NCI-H187 treated with DMSO at 0.1 percent for 48 hours (cell line): ENCODE measurements at regions not wholly inside any gene's neighbourhood (a gene's known extent, or its start where the extent isn't known, plus 50 kb on each side); places are given as distances from the start of the nearest gene placed in this dataset.

ENCODE experiments used
- DNase-seq: peaks from one replicate; lab custom pipeline; 2025; lab: John Stamatoyannopoulos, UW

DNA sequence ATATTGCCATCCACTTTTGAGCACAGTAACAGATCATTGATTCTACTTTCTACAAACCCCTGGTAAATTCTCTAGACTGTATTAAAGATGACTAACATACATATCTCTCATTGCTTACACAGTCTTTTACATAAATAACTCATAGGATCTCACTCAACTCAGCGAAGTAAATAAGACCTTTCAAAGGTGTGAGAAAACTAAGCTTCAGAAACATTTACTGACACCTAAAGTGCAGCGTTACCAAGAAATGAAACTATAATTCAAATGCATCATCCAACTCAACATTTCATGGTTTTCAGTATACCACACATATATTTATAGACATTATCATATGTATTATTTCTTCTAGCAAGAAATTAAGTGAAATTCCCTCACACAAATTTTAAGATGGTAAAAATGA, 189.8 kb downstream of the METTL4 start:
- no peak for DNase-seq

DNA sequence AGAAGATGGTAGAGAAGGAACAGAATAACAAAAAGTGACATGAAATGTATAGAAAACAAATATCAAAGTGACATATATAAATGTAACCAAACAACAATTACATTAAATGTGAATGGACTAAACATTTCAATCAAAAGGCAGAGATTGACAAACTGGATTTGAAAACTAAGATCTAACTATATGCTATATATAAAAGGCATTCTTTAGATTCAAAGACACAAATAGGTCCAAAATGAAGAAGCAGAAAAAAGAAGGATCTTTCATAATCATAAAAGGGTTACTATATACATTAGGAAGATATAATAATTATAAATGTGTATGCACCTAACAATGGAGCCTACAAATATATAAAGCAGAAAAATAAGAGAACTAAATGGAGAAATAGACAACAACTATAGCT, 183.7 kb downstream of the METTL4 start:
- DNase-seq = no peak

DNA sequence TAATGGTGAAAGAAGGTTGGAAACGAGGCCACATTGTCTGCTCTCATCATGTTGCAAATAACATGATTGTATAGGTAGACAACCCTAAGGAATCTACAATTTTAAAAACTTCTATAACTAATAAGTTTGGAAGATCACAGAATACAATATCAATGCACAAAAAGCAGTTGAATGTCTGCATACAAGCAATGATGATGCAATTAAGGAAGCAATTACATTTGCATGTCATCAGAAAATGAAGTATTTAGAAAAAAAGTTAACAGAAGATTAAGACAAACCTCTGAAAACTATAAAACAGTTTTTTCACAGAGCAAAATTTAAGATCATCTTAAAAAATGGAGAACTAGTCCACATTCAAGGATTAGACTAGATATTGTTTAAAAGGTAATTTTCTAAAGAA, 181.1 kb downstream of the METTL4 start:
- DNase-seq = no peak

DNA sequence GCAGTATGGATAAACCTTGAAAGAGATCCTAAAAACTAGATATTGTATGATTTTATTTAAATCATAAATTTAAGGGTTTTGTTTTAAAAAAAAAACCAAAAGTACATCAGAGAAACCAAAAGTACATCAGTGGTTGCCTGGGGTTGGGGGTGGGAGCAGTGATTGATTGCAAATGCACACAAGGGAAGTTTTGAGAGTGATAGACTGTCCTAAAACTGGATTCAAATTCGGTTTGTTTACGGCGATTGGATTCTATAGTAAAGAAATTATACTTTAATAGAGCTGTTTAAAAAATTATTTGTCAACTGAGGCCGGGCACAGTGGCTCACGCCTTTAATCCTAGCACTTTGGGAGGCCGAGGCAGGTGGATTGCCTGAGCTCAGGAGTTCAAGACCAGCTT, 179.8 kb downstream of the METTL4 start:
- DNase-seq = no peak

DNA sequence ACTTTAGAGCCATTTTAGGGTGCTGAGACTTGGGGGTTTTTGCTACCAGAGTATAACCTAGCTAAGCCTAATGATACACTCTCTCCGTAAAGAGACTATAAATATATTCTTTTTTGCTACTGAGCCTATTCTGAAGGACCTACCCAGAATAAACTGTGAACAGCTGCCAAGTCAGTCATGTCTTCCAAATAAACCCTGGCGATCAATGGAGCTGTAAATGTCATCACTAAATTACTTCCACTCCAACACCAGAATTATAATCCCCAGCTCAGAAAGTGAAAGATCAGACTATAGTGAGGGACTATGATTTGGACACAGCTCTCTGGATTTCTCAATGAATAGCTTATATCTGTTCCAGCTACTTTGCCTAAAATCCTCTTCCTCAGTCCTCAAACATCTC, 178.9 kb downstream of the METTL4 start:
- no peak for DNase-seq

DNA sequence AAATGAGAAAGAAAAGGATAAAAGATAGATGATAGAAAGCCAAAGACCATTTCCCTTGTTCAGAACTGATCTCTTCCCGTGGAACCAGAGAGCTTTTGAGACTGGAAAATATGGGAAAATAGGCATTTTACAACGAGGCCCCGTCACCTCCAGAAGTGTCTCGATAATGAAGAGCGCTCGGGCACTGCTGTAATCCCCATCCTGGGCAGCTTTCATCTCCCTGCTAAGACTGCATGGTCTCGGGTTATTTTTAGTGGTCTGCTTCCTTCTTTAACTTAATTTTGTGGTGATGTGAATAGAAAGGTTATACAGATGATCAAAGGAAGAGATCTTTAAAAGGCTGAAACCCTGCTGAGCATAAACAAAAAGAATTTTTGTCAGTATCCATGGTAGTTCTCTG, 176.6 kb downstream of the METTL4 start:
- DNase-seq = no peak

DNA sequence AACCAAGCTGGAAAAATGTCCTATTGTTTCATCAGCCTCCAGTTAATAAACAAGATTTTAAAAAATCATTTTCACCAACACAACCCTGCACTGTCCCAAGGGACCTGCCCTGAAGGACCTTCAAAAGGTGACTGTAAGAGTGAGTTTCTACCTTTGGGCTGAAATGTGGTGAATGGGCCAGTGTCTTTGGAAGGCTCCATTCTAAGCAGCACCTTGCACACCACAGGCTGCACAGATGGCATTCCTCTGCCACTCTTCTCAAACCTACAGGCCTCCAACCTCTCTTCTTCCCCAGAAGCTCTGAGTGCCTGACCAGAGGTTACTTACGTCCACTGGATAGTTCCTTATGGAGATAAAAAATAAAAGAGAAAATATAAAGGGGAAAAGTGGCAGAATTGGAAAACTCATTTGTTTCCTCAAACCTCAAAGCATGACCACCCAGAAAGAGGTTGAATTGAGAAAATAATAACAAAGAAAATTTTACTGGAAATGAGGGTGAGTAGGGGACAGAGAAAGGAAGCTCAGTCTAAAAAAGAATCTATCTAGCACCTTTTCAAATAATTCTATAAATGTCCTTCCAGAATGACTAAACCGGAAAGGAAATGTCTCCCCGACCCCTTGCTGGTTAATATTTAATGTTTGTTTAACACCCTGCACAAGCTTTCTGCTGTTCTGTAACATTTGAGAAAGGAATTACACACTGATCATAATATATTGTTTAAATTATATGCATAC, 175.7 kb downstream of the METTL4 start:
- DNase-seq = no peak

DNA sequence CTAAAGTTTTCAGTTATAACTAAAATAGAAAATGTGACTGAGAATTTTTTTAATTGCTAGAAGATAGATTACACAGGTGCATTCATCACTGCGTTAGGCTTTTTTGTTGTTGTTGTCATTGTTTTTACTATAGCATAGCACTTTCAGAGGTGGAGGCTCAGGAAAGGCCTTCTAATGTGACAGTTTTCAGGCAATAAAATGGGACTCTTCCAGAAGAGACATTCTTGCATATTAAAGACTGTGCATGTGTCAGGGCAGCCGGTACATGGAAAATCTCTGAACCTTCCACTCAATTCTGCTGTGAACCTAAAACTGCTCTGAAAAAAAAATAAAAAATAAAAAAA, 175.2 kb downstream of the METTL4 start:
- DNase-seq = no peak

DNA sequence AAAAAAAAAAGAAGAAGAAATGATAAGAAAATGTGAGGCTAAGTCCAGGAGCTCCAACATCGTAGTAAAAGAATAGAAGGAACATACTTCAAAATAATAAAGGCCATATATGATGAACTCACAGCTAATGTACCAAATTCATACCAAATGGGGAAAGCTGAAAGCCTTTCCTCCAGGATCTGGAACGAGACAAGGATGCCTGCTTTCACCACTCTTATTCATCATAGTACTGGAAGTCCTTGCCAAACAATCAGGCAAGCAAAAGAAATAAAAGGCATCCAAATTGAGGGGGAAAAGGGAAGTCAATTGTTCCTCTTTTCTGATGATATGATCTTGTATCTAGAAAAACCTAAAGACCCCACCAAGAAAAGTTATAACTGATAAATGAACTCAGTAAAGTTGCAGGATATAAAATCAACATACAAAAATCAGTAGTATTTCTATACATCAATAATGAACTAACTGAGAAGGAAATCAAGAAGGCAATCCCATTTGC, 170.6 kb downstream of the METTL4 start:
- DNase-seq = no peak

DNA sequence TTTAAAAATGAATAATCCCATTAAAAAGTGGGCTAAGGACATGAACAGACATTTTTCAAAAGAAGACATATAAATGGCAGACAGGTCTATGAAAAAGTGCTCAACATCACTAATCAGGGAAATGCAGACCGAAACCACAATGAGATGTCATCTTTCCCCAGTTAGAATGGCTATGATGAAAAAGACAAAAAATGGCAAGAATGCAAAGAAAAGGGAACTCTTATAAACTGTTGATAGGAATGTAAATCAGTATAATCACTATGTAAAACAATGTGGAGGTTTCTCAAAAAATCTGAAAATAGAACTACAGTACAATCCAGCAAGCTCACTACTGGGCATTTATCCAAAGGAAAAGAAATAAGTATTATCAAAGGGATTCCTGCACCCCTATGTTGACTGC, 169.2 kb downstream of the METTL4 start:
- DNase-seq = no peak

DNA sequence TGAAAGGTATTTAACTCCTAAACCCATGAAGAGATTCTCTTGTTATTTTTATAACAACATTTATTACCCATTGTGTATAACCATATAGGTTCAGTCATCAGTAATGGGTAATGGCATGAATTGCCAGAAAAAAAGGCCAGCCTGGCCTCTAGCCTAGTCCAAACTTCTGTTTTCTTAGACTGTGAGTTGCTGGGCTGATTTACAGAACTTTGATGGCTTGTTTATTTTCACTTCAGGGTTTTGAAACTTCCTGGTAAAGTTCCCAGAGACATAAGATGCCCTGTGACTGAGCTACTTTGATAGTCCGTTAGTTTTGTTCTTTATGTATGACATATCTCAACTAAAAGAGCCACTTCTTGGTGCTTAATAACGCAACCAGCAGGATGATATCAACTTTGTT, 164.8 kb downstream of the METTL4 start:
- DNase-seq = no peak

DNA sequence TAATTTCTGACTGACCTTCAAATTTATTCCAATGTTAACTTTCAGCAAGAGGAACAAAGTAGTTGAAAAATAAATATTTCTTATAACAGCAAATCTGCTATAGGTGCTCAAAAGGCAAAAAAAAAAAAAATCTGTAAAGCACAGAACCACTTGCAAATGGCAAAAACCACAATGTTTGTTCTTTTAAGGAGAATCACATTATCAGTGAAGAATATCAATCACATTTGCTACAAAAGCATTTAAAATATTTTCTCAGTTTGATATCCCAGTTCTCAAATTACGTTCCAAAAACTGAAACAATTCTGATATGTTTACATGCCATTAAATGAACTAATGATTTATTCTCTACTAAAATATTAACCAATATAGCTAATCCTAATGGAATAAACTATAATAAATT, 163.3 kb downstream of the METTL4 start:
- no peak for DNase-seq

DNA sequence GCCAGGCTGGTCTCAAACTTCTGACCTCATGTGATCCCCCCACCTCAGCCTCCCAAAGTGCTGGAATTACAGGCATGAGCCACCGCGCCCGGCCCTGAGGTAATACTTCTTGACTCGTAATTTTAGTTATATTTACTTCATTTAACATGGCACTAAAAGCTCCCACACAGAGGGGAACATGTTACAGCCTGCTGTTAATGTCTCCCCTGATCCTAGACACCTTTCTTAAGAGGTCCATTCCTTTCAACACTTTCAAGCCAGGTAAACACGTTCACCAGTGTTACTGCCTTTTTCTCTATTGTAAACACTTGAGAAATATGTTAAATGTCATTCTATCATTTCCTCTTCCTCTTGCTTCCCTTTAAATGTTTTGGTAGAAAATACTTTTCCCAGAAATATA, 161.4 kb downstream of the METTL4 start:
- no peak for DNase-seq

DNA sequence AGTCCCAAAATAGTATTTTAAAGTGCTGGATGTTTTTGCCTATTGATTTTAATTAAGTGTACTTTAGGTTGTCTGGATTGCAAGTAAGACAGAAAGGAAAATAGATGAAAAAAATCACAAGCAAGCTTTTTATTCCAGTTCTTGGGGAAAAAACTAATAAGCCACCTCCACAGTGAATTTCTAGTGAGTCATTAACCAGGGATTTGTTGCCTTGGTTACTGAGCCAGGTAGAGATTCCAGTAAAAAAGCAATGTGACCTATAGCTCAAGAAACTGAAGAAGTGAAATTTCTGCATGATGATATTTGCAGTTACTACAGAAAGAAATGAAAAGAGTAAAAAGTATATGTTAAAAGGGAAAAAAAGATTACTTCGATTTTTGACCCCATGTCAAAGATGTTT, 160.6 kb downstream of the METTL4 start:
- DNase-seq = no peak

DNA sequence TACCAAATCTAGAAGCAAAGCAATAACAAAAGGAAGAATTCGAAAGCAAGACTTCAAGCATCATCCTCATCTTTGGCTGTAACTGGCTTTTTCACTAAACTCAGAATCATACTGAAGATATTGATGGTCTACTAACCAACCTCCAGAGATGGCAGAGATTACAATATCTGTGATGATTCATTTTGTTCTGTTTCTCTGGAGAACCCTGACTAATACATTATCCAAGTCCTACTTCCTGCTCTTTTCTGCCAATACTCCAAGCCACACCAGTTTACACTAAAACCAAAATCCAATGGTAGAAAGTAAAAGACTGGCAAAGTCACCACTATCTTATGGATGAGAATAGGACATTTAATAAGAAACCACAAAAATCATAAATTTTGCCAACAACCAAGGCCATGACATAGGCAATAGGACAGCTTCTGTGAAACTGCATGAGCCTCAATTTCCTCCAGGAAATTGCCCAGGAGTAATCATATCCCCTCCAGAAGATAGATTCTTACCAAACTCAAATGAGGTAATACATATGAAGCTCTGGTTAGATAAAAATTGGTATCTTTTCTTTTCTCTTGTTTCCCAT, 159.8 kb downstream of the METTL4 start:
- DNase-seq = no peak

DNA sequence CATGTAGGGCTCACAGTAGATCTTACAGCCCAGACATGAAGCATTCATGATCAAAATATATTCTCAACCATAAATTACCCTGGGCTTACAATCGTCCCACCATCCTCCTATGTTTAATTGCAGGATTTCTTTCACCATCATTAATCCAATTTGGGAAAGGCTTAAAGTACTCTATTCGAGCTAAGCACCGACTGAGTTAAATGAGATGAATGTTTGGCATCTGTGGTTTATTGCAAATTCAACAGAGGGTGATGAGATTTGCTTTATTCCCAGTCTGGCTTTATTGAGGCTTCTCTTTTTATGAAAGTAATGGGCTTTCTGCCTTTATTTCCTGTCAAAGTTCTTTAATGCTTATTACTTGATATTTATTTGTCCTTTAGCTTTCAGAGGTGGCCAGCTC, 159.0 kb downstream of the METTL4 start:
- DNase-seq = no peak

DNA sequence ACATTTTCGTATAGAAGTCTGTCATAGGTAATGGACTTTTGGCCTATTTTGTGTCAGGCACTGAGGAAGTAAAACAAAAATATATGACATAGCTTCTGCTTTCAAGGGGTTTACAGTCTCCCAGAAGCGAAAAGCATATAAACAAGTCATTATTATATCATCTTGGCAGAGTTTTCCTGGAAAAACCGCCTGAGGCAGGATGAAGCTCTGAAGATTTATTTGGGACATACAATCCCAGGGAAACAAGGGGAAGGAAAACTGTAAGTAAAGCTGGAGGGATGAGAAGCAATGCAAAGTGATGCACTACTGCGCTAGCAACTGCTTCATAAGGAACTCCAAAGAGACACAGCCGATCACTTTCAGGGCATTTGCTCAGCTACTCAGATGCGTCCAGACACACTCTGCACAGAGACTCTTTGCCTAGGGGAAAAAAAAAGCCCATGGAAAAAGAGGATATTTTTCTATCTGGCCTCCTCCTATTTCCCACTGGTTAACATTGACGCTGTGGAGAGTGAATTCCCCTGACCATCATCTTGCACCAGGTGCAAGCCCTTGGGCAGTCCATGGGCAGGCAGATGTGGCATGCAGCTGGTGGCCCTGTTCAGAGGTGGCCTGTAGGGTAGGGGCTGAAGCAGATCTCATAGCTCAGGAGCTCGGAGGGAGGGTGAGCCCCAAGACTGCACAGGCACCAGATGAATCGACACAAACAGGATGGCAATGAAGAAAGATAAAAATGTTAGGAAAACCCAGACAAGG, 158.1 kb downstream of the METTL4 start:
- DNase-seq = no peak

DNA sequence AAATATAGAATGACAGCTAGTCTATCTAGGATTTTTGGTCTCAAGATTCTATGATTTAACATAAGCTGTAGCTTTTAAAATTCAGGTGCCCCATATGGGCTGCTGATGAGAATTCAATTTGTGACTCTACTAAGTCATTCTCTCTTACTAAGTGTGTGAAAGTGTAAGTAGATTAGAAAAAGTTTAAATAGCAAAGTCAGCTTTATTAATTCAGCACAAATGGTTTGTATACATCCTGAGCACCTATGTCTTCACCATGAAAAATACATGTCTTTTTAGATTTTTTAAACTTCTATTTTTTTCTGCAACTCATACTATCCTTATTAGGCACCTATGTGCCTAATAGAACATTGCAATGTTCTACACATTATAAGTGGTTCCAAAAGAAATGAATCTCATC, 157.1 kb downstream of the METTL4 start:
- no peak for DNase-seq

DNA sequence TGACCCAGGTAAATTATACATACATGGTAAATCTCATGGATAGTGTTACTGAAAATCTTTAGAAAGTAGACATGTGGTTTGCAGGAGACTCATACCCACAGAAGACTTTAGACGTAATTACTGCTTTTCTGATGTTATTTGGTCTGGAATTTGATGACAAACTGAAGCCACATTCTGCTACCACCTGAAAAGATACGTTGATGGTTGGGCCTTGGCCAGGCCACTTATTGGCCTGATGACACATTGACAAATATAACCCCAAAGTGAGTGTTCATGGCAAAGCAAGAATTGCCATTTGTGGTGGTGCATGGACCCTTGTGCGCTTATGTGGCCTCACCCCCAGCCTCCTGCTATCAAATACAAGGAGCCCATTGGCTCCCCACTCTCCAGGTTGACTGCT, 155.6 kb downstream of the METTL4 start:
- DNase-seq = no peak

DNA sequence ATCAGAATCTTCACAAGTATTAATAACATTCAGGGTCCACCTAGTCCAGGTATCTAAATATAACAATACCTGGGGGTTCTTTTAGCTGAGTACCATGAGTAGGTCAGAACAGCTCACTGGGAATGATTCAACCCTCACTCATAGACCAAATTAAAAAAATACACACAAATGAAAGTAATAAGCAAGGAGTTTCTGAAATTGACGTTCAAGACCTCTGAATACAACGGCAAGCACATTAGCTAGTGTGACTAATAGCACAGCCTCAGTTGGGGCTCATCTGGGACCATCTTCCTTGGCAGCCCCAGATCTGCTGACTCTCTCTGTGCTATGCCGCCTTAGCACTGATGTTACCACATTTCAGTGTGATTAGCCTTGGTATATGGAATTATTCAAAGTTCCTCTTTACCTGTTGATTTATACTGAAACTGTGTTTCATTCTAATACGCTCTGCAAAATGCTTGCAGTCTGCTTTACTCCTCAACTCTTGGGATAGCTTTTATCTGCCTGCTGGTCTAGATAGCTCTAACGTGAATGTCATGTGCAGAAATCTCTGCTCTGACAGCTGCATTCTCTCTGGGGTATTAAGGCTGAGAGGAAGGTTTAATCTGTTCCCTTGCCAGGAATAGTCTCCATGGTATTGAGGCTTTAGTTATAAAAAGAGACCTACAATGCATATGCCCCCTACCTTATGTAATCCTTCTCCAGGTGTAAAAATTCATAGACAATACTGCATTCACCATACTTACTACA, 153.3 kb downstream of the METTL4 start:
- DNase-seq = no peak

DNA sequence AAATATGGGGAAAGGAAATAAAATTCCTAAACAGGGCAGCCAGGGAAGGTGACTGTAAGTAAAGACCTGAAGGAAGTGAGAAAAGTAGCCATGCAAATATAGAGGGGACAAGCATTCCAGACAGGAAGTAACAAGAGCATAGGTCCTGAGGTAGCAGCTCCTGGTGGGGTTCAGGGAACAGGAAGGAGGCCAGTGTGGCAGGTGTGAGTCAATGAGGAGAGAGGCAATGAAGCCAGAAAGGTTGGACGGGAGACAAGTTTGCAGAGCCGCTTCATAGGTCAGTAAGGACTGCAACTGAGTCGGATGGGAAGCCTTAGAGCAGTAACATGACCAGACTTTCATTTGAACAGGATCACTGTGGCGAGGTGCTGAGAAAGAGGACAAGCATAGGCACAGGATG, 150.9 kb downstream of the METTL4 start:
- DNase-seq = no peak

DNA sequence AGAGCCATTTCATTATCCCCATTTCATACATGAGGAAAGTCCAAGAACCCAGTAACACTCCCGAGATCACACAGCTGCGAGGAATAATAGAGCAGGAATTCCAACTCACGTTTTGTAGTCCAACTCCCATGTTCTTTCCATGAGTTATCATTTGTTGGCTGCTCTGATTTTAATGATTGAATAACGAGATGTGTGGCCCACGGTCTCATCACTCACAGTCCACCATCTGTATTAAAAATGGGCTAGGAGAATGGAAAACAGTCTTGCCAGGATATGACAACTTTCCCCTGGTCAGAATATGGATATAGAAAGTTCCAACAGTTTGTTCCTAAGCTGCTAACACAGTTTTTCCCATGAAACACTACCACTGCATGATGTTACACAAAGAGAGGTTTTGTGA, 147.5 kb downstream of the METTL4 start:
- DNase-seq = no peak

DNA sequence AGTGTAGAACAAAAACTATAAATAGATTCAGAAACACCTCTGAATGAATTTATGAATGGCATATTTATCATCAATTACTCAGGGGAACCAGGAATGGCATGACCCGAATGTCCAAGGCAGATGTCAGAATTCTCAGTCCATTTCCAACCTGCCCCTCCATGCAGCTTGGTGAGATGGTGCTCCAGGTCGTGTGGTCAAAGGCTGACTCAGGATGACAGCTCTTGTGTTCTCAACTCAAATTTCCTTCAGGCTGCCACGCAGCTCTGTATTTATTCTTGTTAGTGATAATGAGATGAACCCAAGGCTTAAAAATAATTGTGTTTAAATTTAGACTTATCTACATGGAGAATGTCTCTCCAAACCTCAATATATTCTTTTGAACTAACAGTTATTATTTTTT, 146.9 kb downstream of the METTL4 start:
- DNase-seq = no peak
